Stimulated activated CD8-positive, alpha-beta memory T cell treated with anti-CD3 and anti-CD28 coated beads, Interleukin-7, amount 100 ng/mL, for 48 hours (primary cell): ENCODE measurements at regions not wholly inside any gene's neighbourhood (a gene's known extent, or its start where the extent isn't known, plus 50 kb on each side); places are given as distances from the start of the nearest gene placed in this dataset.
A peak's percentile ranks its signal among the peaks of the same experiment; 100 is the strongest.

Source experiments
- DNase-seq, 2 donors: peaks; one replicate each; pipeline ENCODE4 v3.0.0-alpha.2; 2020; ENCODE audit warnings: low read depth in 1 of 2; ENCODE audit errors: extremely low read depth in 1 of 2

DNA sequence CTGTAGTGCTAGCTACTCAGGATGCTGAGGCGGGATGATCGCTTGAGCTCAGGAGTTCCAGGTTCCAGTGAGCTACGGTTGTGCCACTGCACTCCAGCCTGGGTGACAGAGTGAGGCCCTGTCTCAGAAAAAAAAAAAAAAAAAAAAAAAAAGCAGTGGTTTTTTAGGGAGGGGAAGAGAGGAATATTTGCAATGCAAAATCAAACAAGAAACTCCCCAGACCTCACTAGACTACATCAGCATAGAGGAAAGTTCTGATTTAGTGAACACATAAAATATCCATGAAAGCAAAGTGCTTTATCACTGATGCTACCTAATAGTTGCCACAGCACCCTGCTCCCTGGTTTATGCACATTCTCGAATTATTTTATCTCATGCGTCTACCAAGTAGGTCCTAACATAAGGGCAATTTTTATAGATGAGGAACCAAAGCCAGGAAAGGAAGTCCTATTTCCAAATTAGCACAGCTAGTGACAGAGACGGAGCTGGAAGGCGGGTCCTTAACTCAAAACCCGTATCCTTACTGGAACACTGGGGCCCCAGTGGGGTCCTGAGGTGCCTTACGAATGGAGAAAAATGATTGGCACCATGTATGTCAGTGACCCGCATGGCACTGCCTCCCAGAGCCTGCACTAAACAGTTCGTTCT, 50.7 kb upstream of the GPR157 start:
- DNase-seq, result no peak

DNA sequence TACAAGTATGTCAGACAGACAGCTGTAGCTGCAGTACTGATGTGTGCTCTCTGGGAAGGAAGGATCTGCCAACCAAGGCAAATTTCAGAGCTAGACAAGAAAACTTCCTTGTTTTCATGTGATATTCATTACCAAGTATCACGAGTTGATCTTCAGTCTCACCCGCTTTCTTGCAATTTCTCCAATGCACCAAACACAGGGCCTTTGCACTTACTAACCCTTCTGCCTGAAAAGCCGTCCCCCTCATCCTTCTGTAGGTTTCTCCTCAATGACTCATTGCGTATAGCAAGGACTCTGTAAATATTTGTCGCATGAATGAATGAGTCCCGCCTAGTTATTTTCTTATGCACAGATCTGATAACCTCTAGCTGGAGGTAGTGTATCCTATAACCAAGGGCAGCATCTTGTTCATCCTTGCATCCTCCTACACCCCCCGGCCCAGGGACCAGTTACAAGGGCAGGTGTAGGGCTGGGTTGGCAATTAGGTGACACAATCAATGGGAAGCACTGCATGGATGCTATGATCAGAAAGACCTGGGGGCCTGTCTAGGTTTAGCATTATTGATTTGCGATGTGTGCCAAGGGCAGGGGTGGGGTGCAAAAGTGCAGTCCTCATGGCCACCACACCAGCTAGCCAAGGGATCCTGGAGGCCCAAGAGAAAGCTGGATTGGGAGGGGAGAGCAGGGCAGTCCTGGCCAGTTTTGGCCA, 51.4 kb upstream of the GPR157 start:
- no peak for DNase-seq

DNA sequence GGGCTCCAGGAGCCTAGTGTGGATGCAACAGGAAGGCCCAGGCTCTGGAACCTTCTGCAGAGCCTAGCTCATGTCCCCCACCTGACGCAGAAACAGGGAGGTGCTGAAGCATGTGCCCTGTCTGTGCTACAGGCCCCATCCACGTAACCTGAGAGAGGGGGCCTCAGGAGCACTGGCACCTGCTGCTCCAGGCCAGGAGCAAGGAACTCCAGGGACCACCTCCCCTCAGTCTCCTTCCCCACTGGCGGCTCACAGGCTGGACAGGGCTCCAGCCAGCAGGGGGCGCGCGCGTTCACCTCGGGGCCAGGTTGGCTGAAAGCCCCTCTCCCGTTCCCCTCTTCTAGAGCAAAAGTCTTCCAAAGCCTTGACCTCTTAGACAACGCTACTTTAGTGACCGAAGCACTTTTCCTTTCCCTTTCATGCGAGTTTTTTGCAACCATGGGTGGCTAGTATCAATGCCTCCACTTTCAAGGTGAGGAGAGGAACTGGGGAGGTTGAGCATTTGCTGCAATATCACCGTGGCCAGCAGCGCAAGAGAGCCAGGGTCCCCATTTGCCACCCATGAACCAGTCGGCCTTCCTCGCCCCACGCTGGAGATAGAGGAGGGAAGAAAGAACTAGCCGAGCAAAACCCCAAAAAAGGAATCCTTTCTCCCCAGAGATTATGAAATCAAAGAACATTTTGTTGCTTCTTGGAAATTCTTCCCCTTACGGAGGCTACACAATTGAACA, 52.4 kb upstream of the GPR157 start:
- peak; percentile 43 to 46 for DNase-seq

DNA sequence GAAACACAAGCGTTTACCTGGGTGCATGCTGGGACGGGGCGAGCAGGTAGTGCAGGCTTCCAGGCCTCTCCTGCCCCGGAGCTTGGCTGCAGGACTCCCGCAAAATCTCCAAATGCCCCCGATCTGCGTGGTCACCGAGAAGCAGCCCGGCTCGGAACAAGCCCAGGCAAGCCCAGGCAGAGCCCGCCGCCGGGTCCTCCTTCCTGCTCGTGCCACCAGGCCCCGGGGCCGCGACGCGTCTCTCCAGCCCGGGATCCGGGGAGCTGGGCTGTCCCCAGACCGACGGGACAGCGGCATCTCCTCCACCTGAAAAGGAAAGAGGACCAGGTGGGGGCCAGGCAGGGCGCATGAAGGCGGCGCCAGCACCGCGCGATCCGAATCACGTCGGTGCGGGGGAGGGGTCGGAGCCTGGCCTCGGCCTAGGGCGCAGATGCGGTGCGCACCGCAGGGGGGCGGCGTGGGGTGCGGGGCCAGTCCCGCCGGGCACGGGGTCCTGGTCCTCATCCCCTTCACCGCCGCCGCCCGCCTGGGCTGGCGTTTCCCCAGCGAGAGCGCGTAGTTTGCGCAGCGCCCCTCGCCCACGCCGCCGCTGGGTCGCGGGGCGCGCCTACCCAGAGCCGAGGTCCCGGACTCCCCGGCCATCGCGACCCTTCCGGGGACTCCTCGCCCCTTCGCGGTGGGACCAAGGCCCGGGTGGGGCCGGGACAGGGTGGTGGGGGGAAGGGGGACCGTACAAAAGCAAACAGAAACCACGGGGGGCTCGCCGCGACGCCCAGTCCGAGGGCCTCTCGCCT, 52.4 kb upstream of the H6PD start:
- DNase-seq, result no peak

DNA sequence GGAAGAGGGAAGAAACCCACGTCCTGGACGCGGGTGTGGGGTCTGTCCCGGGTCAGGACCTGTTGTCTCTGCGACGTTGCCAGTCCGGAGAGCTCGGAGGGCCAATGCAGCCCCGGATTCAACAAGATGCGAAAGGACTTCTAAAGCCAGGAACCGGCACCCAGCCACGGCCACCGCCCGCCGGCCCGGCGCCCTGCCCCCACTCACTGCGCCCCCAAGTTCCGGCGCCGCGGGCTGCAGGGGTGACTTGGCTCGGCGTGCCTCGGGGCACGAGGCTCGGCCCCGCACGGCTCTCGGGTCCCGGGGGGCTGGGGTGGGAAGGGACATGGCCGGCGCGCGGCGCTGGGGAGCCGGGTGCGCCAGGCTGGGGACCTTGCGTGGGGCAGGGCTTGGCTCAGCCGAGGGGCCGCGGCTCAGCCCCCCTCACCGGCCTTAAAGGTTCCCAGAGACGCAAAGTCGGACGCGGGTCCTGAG, 51.8 kb upstream of the H6PD start:
- DNase-seq, result no peak

DNA sequence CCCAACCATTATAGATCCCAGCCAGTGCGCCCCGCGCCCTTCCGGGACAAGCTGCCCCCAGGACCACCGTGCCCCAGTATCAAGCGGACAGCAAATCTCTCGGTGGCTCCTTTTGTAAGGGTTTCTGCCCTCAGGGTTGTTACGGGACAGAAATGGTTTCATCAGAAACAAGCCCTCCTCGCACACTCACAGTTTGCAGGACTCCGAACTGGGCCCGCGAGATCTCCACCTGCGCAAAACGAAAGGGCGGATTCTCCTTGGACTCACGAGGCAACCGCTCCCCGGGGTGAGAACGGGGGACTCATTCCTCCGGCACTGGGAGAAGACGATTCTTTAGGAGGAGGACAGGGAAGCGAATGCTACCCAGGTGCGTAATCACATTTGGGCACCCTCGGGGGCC, 51.1 kb upstream of the H6PD start:
- DNase-seq, result no peak

DNA sequence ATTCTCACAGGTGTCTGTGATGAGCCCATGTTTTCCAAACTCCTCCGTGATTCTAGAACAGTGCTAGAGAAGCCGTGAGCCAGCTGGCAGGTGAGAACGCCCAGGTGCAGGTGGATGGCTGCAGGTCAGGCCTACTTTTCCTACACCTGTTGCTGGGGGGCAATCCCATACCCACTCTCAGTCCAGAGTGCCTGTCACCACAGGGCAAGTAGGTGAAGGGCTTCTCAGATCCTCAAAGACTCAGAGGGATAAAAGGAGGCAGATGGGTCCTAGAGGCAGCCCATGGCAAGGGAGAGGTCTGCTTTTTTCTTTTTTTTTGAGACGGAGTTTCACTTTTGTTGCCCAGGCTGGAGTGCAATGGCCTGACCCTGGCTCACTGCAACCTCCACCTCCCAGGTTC, 50.7 kb upstream of the H6PD start:
- DNase-seq, result no peak

DNA sequence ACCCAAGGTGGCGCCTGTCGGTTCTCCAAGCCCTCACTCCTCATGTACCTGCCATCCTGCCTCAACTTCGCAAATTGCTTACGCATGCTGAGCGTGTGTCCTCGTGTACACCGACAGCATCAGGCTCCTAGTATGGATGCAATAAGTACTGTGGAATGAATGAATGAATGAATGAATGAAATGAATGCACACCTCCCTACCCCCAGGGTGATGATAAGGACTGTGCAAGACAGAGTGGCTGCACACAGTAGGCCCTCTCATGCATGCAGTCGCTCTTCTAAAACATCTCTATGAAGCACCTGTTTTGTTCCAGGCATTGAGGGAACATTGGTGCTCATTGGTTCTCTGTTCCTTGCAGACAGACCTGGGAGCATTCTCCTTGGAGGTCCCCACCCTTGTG, 49.8 kb upstream of the H6PD start:
- no peak for DNase-seq
